Uterus (tissue), 3 donors: ENCODE measurements at regions not wholly inside any gene's neighbourhood (a gene's known extent, or its start where the extent isn't known, plus 50 kb on each side); places are given as distances from the start of the nearest gene placed in this dataset.

ENCODE experiments used
- DNase-seq, 2 donors: peaks; one replicate each; pipeline ENCODE4 v3.0.0-alpha.2; 2019 to 2020
- H3K27ac ChIP-seq, 2 donors: fragments of 200-600 bp; sonication (generic); 1 replicate in 1 of 2; 2 replicates in 1 of 2; pipeline ENCODE4 v1.5.1; 2016 to 2018
- H3K27me3 ChIP-seq, 2 donors: fragments of 200-600 bp; sonication (generic); one replicate each; pipeline ENCODE4 v1.5.1; 2018 to 2019; ENCODE audit warnings: control low read depth in 1 of 2
- H3K36me3 ChIP-seq, 2 donors: fragments of 200-600 bp; sonication (generic); one replicate each; pipeline ENCODE4 v1.5.1; 2019; ENCODE audit warnings: control low read depth in 1 of 2
- H3K4me1 ChIP-seq, 2 donors: fragments of 200-600 bp; sonication (generic); one replicate each; pipeline ENCODE4 v1.5.1; 2018 to 2019; ENCODE audit warnings: control low read depth in 1 of 2
- H3K4me3 ChIP-seq, 2 donors: fragments of 200-600 bp; sonication (generic); 1 replicate in 1 of 2; 2 replicates in 1 of 2; pipeline ENCODE4 v1.5.1; 2018 to 2019; ENCODE audit warnings: mild to moderate bottlenecking in 1 of 2
- H3K9me3 ChIP-seq, 2 donors: fragments of 200-600 bp; sonication (generic); one replicate each; pipeline ENCODE4 v1.5.1; 2019; ENCODE audit warnings: control low read depth in 1 of 2
- CTCF ChIP-seq, 4 experiments: fragments of 200-600 bp in 2 of 4; fragments of 450-650 bp in 2 of 4; sonication (generic) in 2 of 4; IDR thresholded peaks; one replicate each; pipeline ENCODE4 v1.5.1; 2016 to 2019; ENCODE audit warnings: antibody characterized with exemption in 4 of 4, mild to moderate bottlenecking in 2 of 4, moderate library complexity in 1 of 4
- POLR2A ChIP-seq, 2 donors: fragments of 450-650 bp; IDR thresholded peaks; one replicate each; pipeline ENCODE4 v1.6.1; 2016; ENCODE audit warnings: antibody characterized with exemption in 2 of 2, mild to moderate bottlenecking in 1 of 2, moderate library complexity in 1 of 2
- intact Hi-C: fragments of 100-400 bp; cut with DNase I; formaldehyde crosslinking; loops from one replicate; pipeline ENCODE4 v1.15.1; 2023; ENCODE audit warnings: low total_unique reads
- donor health status: DM: yes; HTN: yes; CAD: no.

- Histone ChIP-seq H3K27me3 (no peaks in the 10 kb centered on the region), H3K9me3 (no peaks in the 10 kb centered on the region), H3K36me3 (no peaks in the 10 kb centered on the region), H3K27ac (no peak overlapping the region), H3K4me3 (no peak overlapping the region), H3K4me1 (no peaks in the 10 kb centered on the region)
- TF ChIP-seq POLR2A (IDR thresholded peaks at IDR 0.05), result no peak
- no peak for TF ChIP-seq CTCF (IDR thresholded peaks at IDR 0.05)
- no peak for DNase-seq
- intact Hi-C loops, result no loop called here
These were observed 362.3 kb upstream of the KIF2A start for GRCh38 chr5:61943713-61944112.

GRCh38 chr5:61948151-61948550 lies 357.9 kb upstream of the KIF2A start:
- DNase-seq, result no peak
- no peak overlapping the region for H3K4me3 ChIP-seq
- no peak overlapping the region for H3K27ac ChIP-seq
- no peaks in the 10 kb centered on the region for H3K4me1 ChIP-seq
- no peaks in the 10 kb centered on the region for H3K27me3 ChIP-seq
- TF ChIP-seq CTCF (IDR thresholded peaks at IDR 0.05), result no peak
- no peak for TF ChIP-seq POLR2A (IDR thresholded peaks at IDR 0.05)
- H3K9me3 ChIP-seq, result no peaks in the 10 kb centered on the region
- no peaks in the 10 kb centered on the region for H3K36me3 ChIP-seq
- intact Hi-C loops, result no loop called here

- DNase-seq, result no peak
- no peaks in the 10 kb centered on the region for H3K27me3 ChIP-seq
- H3K4me1 ChIP-seq, result no peaks in the 10 kb centered on the region
- no peak overlapping the region for H3K4me3 ChIP-seq
- H3K36me3 ChIP-seq, result no peaks in the 10 kb centered on the region
- no peak overlapping the region for H3K27ac ChIP-seq
- intact Hi-C loops, result no loop called here
- TF ChIP-seq POLR2A (IDR thresholded peaks at IDR 0.05), result no peak
- TF ChIP-seq CTCF (IDR thresholded peaks at IDR 0.05), result no peak
- H3K9me3 ChIP-seq, result no peaks in the 10 kb centered on the region
These were observed 356.8 kb upstream of the KIF2A start for GRCh38 chr5:61949054-61949678.

- no peaks in the 10 kb centered on the region for H3K9me3 ChIP-seq
- intact Hi-C loops, result no loop called here
- H3K27ac ChIP-seq, result no peak overlapping the region
- H3K27me3 ChIP-seq, result no peaks in the 10 kb centered on the region
- no peaks in the 10 kb centered on the region for H3K4me1 ChIP-seq
- TF ChIP-seq POLR2A (IDR thresholded peaks at IDR 0.05), result no peak
- no peak for TF ChIP-seq CTCF (IDR thresholded peaks at IDR 0.05)
- no peak for DNase-seq
- H3K4me3 ChIP-seq, result no peak overlapping the region
- no peaks in the 10 kb centered on the region for H3K36me3 ChIP-seq
These were observed 356.1 kb upstream of the KIF2A start for GRCh38 chr5:61949679-61950435.

- Histone ChIP-seq H3K36me3 (no peaks in the 10 kb centered on the region), H3K9me3 (no peaks in the 10 kb centered on the region), H3K4me1 (no peaks in the 10 kb centered on the region), H3K27ac (no peak overlapping the region), H3K4me3 (no peak overlapping the region), H3K27me3 (no peaks in the 10 kb centered on the region)
- TF ChIP-seq POLR2A (IDR thresholded peaks at IDR 0.05) (no peak), CTCF (IDR thresholded peaks at IDR 0.05) (no peak)
- intact Hi-C loops, result no loop called here
- no peak for DNase-seq
These were observed 354.7 kb upstream of the KIF2A start for GRCh38 chr5:61951295-61951694.
